ENCODE measurements at regions not wholly inside any gene's neighbourhood (a gene's known extent, or its start where the extent isn't known, plus 50 kb on each side); places are given as distances from the start of the nearest gene placed in this dataset.

- no peak for DNase-seq
- Mint-ChIP-seq H3K36me3 (no peaks in the 10 kb centered on the region), H3K9me3 (ENCODE audit: low read depth) (no peaks in the 10 kb centered on the region), H3K27me3 (no peaks in the 10 kb centered on the region), H3K4me3 (no peak overlapping the region), H3K27ac (no peak overlapping the region), H3K4me1 (no peaks in the 10 kb centered on the region)
- CTCF ChIA-PET = no interaction called here
- no peak for ATAC-seq
Observed at GRCh38 chr15:87347806-87348515, 908.6 kb downstream of the NTRK3 start.

DNA sequence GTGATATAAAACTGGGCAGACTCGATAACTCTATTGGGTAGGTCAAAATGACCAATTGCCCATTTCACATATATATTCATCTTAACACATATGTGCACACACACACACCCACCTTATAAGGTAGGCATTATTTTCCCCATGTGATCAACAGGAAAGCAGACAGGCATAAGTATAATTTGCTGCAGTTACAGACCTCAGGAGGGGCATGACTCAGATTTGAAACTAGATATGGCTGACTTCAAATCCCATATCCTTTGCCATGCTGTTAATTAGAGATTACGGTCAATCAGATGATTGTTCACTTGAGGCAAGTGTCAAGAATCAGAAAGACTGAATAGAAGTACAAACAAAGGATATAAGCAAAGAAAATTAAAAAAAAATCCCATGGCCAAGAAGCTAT, 910.6 kb downstream of the NTRK3 start:
- Mint-ChIP-seq H3K9me3 (ENCODE audit: low read depth) (no peaks in the 10 kb centered on the region), H3K36me3 (no peaks in the 10 kb centered on the region), H3K27ac (no peak overlapping the region), H3K4me1 (no peaks in the 10 kb centered on the region), H3K27me3 (no peaks in the 10 kb centered on the region), H3K4me3 (no peak overlapping the region)
- DNase-seq (no peak), ATAC-seq (no peak)
- CTCF ChIA-PET = no interaction called here

GRCh38 chr15:87343966-87344365, 912.6 kb downstream of the NTRK3 start:
- DNase-seq = no peak
- H3K4me1 Mint-ChIP-seq = no peaks in the 10 kb centered on the region
- no peak overlapping the region for H3K4me3 Mint-ChIP-seq
- ATAC-seq = no peak
- no peaks in the 10 kb centered on the region for H3K27me3 Mint-ChIP-seq
- CTCF ChIA-PET = no interaction called here
- no peaks in the 10 kb centered on the region for H3K9me3 Mint-ChIP-seq (ENCODE audit: low read depth)
- H3K27ac Mint-ChIP-seq = no peak overlapping the region
- no peaks in the 10 kb centered on the region for H3K36me3 Mint-ChIP-seq

DNA sequence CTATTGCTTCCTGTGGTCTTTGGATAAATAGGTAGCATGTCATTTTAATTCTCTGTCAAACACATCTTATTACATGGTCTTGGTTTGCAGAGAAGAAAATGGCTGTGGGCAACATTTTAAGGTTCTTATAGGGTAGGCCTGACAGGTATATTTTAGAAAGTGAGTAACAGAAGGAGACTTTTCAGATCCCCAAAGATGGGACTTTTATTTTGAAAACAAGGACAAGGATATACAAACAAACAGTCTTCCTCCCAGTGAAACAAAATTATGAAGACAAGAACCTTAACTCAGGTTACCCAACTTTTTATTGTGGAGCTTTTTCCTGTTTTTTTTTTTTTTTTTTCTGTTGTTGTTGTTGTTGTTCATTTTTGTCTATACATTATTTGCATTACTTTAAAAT, 916.2 kb downstream of the NTRK3 start:
- H3K4me1 Mint-ChIP-seq = no peaks in the 10 kb centered on the region
- H3K27me3 Mint-ChIP-seq = no peaks in the 10 kb centered on the region
- H3K4me3 Mint-ChIP-seq = no peak overlapping the region
- CTCF ChIA-PET = no interaction called here
- H3K36me3 Mint-ChIP-seq = no peaks in the 10 kb centered on the region
- H3K9me3 Mint-ChIP-seq (ENCODE audit: low read depth) = no peaks in the 10 kb centered on the region
- H3K27ac Mint-ChIP-seq = no peak overlapping the region
- DNase-seq = no peak
- no peak for ATAC-seq

GRCh38 chr15:87326269-87326668, 930.3 kb downstream of the NTRK3 start:
- Mint-ChIP-seq H3K9me3 (ENCODE audit: low read depth) (no peaks in the 10 kb centered on the region), H3K4me3 (no peak overlapping the region), H3K36me3 (no peaks in the 10 kb centered on the region), H3K27me3 (no peaks in the 10 kb centered on the region), H3K4me1 (no peaks in the 10 kb centered on the region), H3K27ac (no peak overlapping the region)
- DNase-seq (no peak), ATAC-seq (no peak)
- CTCF ChIA-PET = no interaction called here

DNA sequence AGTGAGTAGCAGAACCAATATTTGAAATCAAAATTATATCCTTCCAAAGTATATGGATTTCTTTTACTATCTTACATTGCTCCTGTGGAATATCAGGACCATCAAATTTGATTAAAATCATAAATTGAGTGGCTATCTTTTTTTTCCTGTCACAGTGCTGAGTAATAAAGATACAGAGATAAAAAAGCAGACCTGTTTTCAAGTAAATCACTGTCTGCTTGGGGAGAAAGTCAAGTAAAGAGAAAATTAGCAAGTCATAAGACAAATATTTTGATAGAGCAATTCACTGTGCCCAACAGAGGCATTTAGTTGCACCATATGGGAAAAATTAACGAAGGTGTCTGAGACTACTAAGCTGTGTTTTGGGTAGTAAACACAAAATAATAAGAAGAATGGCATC, 933.7 kb downstream of the NTRK3 start:
- no peaks in the 10 kb centered on the region for H3K27me3 Mint-ChIP-seq
- H3K36me3 Mint-ChIP-seq = no peaks in the 10 kb centered on the region
- no peak for ATAC-seq
- H3K4me1 Mint-ChIP-seq = no peaks in the 10 kb centered on the region
- peaks cover 3% of the 10 kb centered on the region for H3K9me3 Mint-ChIP-seq (ENCODE audit: low read depth)
- H3K4me3 Mint-ChIP-seq = no peak overlapping the region
- CTCF ChIA-PET = no interaction called here
- no peak overlapping the region for H3K27ac Mint-ChIP-seq
- no peak for DNase-seq

DNA sequence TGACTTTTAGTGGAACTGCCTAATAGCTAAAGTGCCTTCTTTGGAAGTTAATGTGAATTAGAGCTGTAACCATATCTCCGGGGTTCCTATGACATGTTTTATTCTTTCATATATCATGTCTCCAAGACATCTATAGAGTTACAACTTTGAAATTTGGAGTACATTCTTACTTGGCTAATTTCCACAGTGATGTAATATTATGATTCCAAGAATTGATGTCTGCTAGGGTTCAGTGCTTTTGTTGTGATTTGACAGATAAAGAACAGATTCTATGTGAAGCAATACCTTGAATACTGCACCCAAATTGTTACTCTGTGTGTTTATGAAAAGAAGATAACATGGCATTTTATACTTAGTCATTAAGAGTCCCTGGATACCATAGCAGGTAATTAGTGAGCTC, 934.3 kb downstream of the NTRK3 start:
- H3K9me3 Mint-ChIP-seq (ENCODE audit: low read depth) = peaks cover 4% of the 10 kb centered on the region
- ATAC-seq (no peak), DNase-seq (no peak)
- H3K4me1 Mint-ChIP-seq = no peaks in the 10 kb centered on the region
- CTCF ChIA-PET = no interaction called here
- H3K4me3 Mint-ChIP-seq = no peak overlapping the region
- no peaks in the 10 kb centered on the region for H3K36me3 Mint-ChIP-seq
- no peak overlapping the region for H3K27ac Mint-ChIP-seq
- H3K27me3 Mint-ChIP-seq = no peaks in the 10 kb centered on the region

- no peak for DNase-seq
- CTCF ChIA-PET = no interaction called here
- ATAC-seq = no peak
- peaks cover 4% of the 10 kb centered on the region for H3K9me3 Mint-ChIP-seq (ENCODE audit: low read depth)
- H3K4me1 Mint-ChIP-seq = no peaks in the 10 kb centered on the region
- H3K4me3 Mint-ChIP-seq = no peak overlapping the region
- no peak overlapping the region for H3K27ac Mint-ChIP-seq
- H3K36me3 Mint-ChIP-seq = no peaks in the 10 kb centered on the region
- H3K27me3 Mint-ChIP-seq = no peaks in the 10 kb centered on the region
Observed at GRCh38 chr15:87317900-87318299, 938.6 kb downstream of the NTRK3 start.

DNA sequence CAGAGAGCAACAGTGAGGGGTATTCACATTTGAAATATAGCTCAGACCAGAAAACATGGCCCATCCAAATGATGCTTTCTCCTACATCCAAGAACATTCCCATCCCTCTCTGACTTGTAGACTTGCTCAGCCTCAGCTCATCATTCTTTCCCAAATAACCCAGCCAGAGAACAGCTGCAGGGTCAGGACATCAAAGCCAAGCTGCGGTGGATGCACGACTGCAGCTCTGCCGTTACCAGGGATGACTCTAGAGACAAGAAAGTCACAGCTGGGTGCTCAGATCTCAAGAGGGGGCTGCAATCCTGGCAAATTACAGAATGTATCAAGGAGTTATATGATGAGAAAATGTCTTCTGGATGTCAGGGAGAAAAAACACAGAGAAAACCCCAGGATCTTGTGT, 944.3 kb downstream of the NTRK3 start:
- Mint-ChIP-seq H3K4me3 (no peak overlapping the region), H3K27me3 (no peaks in the 10 kb centered on the region), H3K4me1 (no peaks in the 10 kb centered on the region), H3K36me3 (no peaks in the 10 kb centered on the region), H3K27ac (no peak overlapping the region), H3K9me3 (ENCODE audit: low read depth) (no peaks in the 10 kb centered on the region)
- ATAC-seq = no peak
- DNase-seq = no peak
- CTCF ChIA-PET = no interaction called here

DNA sequence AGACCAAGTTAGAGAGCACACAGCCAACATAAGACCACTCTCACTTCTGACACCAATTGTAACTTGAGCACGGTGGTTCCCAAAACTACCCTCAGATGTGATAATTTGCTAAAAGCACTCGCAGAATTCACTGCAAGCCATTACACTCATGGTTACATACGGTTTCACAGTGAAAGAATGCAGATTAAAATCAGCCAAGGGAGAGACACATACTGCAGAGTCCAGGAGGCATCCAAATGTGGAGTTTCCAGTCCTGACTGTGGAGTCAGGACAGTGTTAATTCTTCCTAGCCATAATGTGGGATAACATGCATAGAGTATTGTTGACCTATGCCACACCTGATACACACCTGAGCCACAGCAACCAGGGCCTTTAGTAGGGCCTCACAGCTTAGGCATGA, 956.4 kb downstream of the NTRK3 start:
- no peaks in the 10 kb centered on the region for H3K36me3 Mint-ChIP-seq
- H3K27me3 Mint-ChIP-seq = no peaks in the 10 kb centered on the region
- CTCF ChIA-PET = no interaction called here
- no peaks in the 10 kb centered on the region for H3K4me1 Mint-ChIP-seq
- H3K4me3 Mint-ChIP-seq = no peak overlapping the region
- DNase-seq (no peak), ATAC-seq (no peak)
- H3K9me3 Mint-ChIP-seq (ENCODE audit: low read depth) = no peaks in the 10 kb centered on the region
- H3K27ac Mint-ChIP-seq = no peak overlapping the region

DNA sequence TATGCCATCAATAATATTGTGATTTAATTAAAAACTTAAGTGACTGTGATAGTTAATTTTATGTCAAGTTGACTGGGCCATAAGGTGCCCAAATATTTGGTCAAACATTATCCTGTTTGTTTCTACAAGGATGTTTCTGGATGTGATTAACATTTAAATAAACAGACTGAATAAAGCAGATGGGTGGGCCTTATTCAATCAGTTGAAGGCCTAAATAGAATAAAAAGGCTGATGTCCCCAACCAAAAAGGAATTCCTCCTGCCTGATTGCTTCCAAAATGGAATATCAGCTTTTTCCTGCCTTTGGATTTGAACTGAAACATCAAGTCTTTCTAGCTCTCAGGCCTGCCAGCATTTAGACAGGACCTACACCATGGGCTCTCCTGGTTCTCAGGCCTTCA, 961.7 kb downstream of the NTRK3 start:
- no peaks in the 10 kb centered on the region for H3K9me3 Mint-ChIP-seq (ENCODE audit: low read depth)
- CTCF ChIA-PET = no interaction called here
- no peaks in the 10 kb centered on the region for H3K27me3 Mint-ChIP-seq
- no peak overlapping the region for H3K4me3 Mint-ChIP-seq
- H3K27ac Mint-ChIP-seq = no peak overlapping the region
- no peaks in the 10 kb centered on the region for H3K4me1 Mint-ChIP-seq
- no peaks in the 10 kb centered on the region for H3K36me3 Mint-ChIP-seq
- ATAC-seq (no peak), DNase-seq (no peak)

DNA sequence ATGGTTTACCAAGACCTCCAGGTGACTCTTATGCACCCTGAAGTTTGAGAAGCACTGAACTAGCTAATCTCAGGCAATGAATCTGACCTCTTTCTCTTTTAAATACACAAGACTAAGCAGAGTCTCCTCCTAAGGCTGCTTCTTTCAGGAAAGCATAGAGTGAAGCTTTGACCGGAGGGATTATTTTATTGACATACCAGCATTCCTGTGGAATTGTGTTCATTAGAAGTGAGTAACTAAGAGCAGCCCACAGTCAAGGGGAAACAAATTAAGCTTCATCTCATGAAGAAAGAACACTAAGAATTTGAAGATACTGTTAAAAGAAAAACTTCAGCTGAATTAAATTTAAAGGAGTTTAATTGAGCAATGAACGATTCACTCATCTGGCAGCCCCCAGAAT, 963.5 kb downstream of the NTRK3 start:
- CTCF ChIA-PET = no interaction called here
- no peak for ATAC-seq
- no peaks in the 10 kb centered on the region for H3K36me3 Mint-ChIP-seq
- no peak overlapping the region for H3K4me3 Mint-ChIP-seq
- no peak overlapping the region for H3K27ac Mint-ChIP-seq
- H3K4me1 Mint-ChIP-seq = no peaks in the 10 kb centered on the region
- no peaks in the 10 kb centered on the region for H3K27me3 Mint-ChIP-seq
- DNase-seq = no peak
- no peaks in the 10 kb centered on the region for H3K9me3 Mint-ChIP-seq (ENCODE audit: low read depth)

DNA sequence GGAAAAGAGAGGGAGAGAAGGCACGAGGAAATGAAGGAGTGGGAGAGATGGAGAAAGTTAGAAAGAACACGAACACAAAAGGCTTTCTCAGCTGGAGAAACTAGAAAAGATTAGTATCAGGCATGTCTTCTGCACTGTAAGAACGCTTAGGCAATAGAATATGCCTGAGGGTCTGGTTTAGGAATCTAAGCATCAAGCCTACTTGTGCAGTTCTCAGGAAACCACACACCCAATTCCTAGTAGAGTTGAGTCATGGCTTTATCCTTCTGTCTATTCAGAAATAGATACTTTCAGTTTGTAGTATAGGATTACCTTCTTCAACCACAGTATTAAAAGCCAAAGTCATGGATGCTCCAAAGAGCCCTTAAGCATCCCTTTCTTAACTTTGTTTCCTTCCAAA, 969.4 kb downstream of the NTRK3 start:
- Mint-ChIP-seq H3K36me3 (no peaks in the 10 kb centered on the region), H3K27me3 (no peaks in the 10 kb centered on the region), H3K9me3 (ENCODE audit: low read depth) (no peaks in the 10 kb centered on the region), H3K4me1 (peaks cover 3% of the 10 kb centered on the region), H3K4me3 (no peak overlapping the region), H3K27ac (no peak overlapping the region)
- DNase-seq (no peak), ATAC-seq (no peak)
- CTCF ChIA-PET = no interaction called here

DNA sequence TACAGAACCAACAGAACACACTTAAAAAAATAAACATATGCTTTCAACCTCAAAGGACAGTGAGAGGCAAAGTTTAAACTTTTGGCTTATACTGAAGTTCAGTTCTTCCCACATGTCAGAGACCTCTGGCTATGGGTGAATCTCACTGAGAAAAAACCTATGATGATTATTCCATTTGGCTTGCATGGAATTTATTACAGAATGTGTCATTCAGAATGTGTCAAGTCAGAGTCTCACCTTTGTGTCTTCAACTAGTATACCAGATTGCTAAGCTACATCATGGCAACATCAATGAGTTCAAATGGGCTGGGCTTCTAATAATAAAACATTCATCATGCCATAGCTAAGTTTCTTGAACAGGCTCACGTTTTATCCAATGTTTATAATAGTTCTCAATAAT, 987.0 kb downstream of the NTRK3 start:
- DNase-seq = no peak
- CTCF ChIA-PET = no interaction called here
- Mint-ChIP-seq H3K4me1 (no peaks in the 10 kb centered on the region), H3K4me3 (no peak overlapping the region), H3K27ac (no peak overlapping the region), H3K9me3 (ENCODE audit: low read depth) (no peaks in the 10 kb centered on the region), H3K36me3 (no peaks in the 10 kb centered on the region), H3K27me3 (no peaks in the 10 kb centered on the region)
- no peak for ATAC-seq

DNA sequence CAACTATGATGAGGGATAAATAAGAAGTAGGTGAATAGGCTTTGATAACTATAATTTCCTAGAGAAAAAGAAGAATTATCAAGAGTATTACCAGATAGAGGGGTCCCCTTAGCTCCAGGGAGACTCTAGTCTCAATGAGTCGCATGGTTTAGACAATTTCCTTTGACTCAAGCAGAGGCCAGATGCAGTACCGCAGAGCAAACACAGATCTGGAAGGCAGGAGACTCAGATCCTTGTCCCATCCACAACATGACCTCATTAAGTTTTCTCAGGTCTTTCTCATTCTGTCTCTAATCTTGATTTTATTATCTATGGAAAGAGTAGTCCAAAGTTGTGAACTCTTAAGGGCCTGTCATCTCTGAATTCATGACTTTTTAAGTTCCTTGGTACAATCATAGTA, 987.9 kb downstream of the NTRK3 start:
- no peak overlapping the region for H3K27ac Mint-ChIP-seq
- CTCF ChIA-PET = no interaction called here
- DNase-seq = no peak
- no peaks in the 10 kb centered on the region for H3K36me3 Mint-ChIP-seq
- no peaks in the 10 kb centered on the region for H3K27me3 Mint-ChIP-seq
- no peak overlapping the region for H3K4me3 Mint-ChIP-seq
- no peaks in the 10 kb centered on the region for H3K9me3 Mint-ChIP-seq (ENCODE audit: low read depth)
- no peaks in the 10 kb centered on the region for H3K4me1 Mint-ChIP-seq
- no peak for ATAC-seq
